ENCODE measurements at regions not wholly inside any gene's neighbourhood (a gene's known extent, or its start where the extent isn't known, plus 50 kb on each side); places are given as distances from the start of the nearest gene placed in this dataset.

DNA sequence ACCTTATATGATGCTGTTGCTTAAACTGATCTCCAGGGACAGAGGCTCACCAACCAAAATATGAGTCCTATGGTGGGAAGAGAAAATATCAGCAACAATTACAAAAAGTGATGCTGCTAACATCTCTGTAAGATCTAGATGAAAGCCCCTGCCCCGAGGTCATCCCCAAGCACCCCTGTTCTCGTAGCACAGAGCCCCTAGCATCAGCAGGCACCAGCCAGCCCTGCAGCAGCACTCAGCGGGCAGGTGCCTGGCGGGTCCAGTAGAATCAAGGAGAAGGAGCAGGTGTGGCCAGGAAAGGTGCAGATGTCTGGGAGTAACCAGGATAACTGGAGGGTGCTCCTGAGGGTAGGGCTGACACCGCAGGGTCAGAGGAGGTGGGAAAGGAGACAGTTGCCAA is 474.2 kb upstream of the MYT1L start:
- TF ChIP-seq, protein P1, sequence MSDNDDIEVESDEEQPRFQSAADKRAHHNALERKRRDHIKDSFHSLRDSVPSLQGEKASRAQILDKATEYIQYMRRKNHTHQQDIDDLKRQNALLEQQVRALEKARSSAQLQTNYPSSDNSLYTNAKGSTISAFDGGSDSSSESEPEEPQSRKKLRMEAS (IDR thresholded peaks at IDR 0.05), result no peak
- TF ChIP-seq NRF1 (IDR thresholded peaks at IDR 0.05; ENCODE audit: low read depth, low read length), result no peak
- no peak for TF ChIP-seq HDAC2 (IDR thresholded peaks at IDR 0.05; ENCODE audit: borderline replicate concordance in 1 of 2, low read depth in 2 of 2, low read length in 2 of 2)
- TF ChIP-seq SP2 (IDR thresholded peaks at IDR 0.05; ENCODE audit: low read length), result no peak

All from H1 (cell line).